OCI-LY7 (cell line): ENCODE measurements at regions not wholly inside any gene's neighbourhood (a gene's known extent, or its start where the extent isn't known, plus 50 kb on each side); places are given as distances from the start of the nearest gene placed in this dataset.

Experiments
- BruUV-seq: library from RNA; stranded (reverse); fragments of 400-500 nt; replicated peaks from 2 replicates; lab custom pipeline; 2021; lab: Mats Ljungman, UMichigan
- CTCF ChIA-PET: fragments of 300-600 bp; sonication (Branson Sonifier 250); formaldehyde crosslinking; loops from one replicate; lab custom pipeline; 2022; ENCODE audit warnings: antibody characterized with exemption; ENCODE audit not compliant: unreplicated experiment; lab: Charles Lee
- POLR2A ChIA-PET: fragments of 300-600 bp; sonication (Branson Sonifier 250); formaldehyde crosslinking; loops from one replicate; lab custom pipeline; 2022; ENCODE audit warnings: antibody characterized with exemption; lab: Charles Lee
- DNase-seq: peaks from one replicate; pipeline ENCODE4 v3.0.0-alpha.2; 2015; ENCODE audit warnings: low spot score
- H2AFZ ChIP-seq: fragments of 200-600 bp; sonication (generic), shearing (Covaris generic); 2 replicates; pipeline ENCODE4 v1.6.1; 2014; ENCODE audit warnings: mild to moderate bottlenecking, antibody characterized with exemption, low read length, moderate library complexity
- H3K27ac ChIP-seq: fragments of 200-600 bp; sonication (generic); 2 replicates; pipeline ENCODE4 v1.5.1; 2014; ENCODE audit warnings: mixed run types, low read depth, mild to moderate bottlenecking, moderate library complexity, low read length, inconsistent platforms; ENCODE audit not compliant: poor library complexity, severe bottlenecking
- H3K36me3 ChIP-seq: fragments of 200-600 bp; sonication (generic); 2 replicates; pipeline ENCODE4 v1.6.1; 2014; ENCODE audit warnings: mild to moderate bottlenecking, antibody characterized with exemption, low read length, moderate library complexity, mixed read lengths; ENCODE audit not compliant: insufficient read depth
- H3K4me1 ChIP-seq: fragments of 200-600 bp; sonication (generic); 2 replicates; pipeline ENCODE4 v1.5.1; 2014; ENCODE audit warnings: mild to moderate bottlenecking, low read length; ENCODE audit not compliant: insufficient read depth, poor library complexity, severe bottlenecking
- H3K4me2 ChIP-seq: fragments of 200-600 bp; sonication (generic); 2 replicates; pipeline ENCODE4 v1.6.1; 2014; ENCODE audit warnings: mild to moderate bottlenecking, low read length
- H3K4me3 ChIP-seq: fragments of 200-600 bp; sonication (generic); 2 replicates; pipeline ENCODE4 v1.5.1; 2014; ENCODE audit warnings: mild to moderate bottlenecking, low read depth, low read length; ENCODE audit not compliant: poor library complexity, severe bottlenecking
- H3K79me2 ChIP-seq: fragments of 200-600 bp; sonication (generic); 2 replicates; pipeline ENCODE4 v1.6.1; 2016; ENCODE audit warnings: low read depth, mild to moderate bottlenecking, low read length, moderate library complexity, mixed read lengths; ENCODE audit not compliant: insufficient read depth
- H3K9me2 ChIP-seq: fragments of 200-600 bp; sonication (generic); 2 replicates; pipeline ENCODE4 v1.6.1; 2016; ENCODE audit warnings: mild to moderate bottlenecking, low read length, mixed read lengths; ENCODE audit not compliant: insufficient read depth
- H3K9me3 ChIP-seq: fragments of 200-600 bp; sonication (generic); 2 replicates; pipeline ENCODE4 v1.6.1; 2014; ENCODE audit warnings: mild to moderate bottlenecking, mixed run types, low read length, mixed read lengths
- H4K20me1 ChIP-seq: fragments of 200-600 bp; sonication (generic); 2 replicates; pipeline ENCODE4 v1.6.1; 2014; ENCODE audit warnings: mild to moderate bottlenecking, antibody characterized with exemption, low read length, moderate library complexity, mixed read lengths; ENCODE audit not compliant: insufficient read depth
- EZH2phosphoT487 ChIP-seq: fragments of 200-600 bp; sonication (generic); IDR thresholded peaks from 2 replicates; pipeline ENCODE4 v1.6.1; 2018; ENCODE audit warnings: low read depth, borderline replicate concordance, mild to moderate bottlenecking, mixed run types, antibody characterized with exemption, low read length, moderate library complexity, mixed read lengths
- intact Hi-C: fragments of 100-400 bp; cut with micrococcal nuclease; formaldehyde crosslinking; loops from one replicate; pipeline ENCODE4 v1.10.0; 2022; ENCODE audit not compliant: unreplicated experiment
- TF ChIP-seq, protein P1 (sequence below): fragments of 200-600 bp; sonication (generic); conservative IDR thresholded peaks from 2 replicates; pipeline ENCODE4 v1.5.1; 2014; ENCODE audit warnings: mild to moderate bottlenecking, antibody characterized with exemption, low read length, moderate library complexity, mixed read lengths

DNA sequence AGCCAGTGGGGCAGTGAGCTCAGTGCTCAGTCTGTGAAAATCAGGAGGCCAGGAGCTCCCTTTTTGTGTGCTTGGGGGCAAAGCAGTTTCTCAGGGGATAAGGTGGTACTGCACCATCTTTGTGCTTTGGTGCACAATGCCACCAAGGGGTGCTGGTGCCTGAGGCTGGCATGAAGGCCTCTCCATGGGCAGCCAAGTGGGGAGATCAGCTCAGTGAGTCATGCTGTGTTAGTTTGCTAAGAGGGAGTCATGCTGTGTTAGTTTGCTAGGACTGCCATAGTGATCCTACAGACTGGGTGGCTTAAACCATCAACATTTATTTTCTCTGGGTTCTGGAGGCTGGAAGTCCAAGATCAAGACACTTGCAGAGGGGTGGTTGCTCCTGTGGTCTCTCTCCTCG is 428.1 kb downstream of the PRDM2 start:
- Histone ChIP-seq H3K9me2 (no peaks in the 10 kb centered on the region), H3K79me2 (no peaks in the 10 kb centered on the region), H3K4me2 (no peak overlapping the region), H3K4me1 (peaks cover 6% of the 10 kb centered on the region), H3K36me3 (no peaks in the 10 kb centered on the region), H2AFZ (no peak overlapping the region), H3K27ac (no peak overlapping the region), H3K4me3 (no peak overlapping the region), H4K20me1 (no peaks in the 10 kb centered on the region), H3K9me3 (no peaks in the 10 kb centered on the region)
- no TSS peak for BruUV-seq
- no peak for TF ChIP-seq EZH2phosphoT487
- TF ChIP-seq, protein P1, sequence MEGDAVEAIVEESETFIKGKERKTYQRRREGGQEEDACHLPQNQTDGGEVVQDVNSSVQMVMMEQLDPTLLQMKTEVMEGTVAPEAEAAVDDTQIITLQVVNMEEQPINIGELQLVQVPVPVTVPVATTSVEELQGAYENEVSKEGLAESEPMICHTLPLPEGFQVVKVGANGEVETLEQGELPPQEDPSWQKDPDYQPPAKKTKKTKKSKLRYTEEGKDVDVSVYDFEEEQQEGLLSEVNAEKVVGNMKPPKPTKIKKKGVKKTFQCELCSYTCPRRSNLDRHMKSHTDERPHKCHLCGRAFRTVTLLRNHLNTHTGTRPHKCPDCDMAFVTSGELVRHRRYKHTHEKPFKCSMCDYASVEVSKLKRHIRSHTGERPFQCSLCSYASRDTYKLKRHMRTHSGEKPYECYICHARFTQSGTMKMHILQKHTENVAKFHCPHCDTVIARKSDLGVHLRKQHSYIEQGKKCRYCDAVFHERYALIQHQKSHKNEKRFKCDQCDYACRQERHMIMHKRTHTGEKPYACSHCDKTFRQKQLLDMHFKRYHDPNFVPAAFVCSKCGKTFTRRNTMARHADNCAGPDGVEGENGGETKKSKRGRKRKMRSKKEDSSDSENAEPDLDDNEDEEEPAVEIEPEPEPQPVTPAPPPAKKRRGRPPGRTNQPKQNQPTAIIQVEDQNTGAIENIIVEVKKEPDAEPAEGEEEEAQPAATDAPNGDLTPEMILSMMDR, result no peak
- intact Hi-C loops, result no loop called here
- CTCF ChIA-PET, result no interaction called here
- POLR2A ChIA-PET, result no interaction called here
- DNase-seq, result no peak

- TF ChIP-seq, protein P1, result no peak
- no peak for TF ChIP-seq EZH2phosphoT487
- no peaks in the 10 kb centered on the region for H3K9me2 ChIP-seq
- no peaks in the 10 kb centered on the region for H3K9me3 ChIP-seq
- ChIA-PET POLR2A (no interaction called here), CTCF (no interaction called here)
- no peak for DNase-seq
- intact Hi-C loops, result no loop called here
- no peaks in the 10 kb centered on the region for H3K79me2 ChIP-seq
- H3K4me2 ChIP-seq, result no peak overlapping the region
- H2AFZ ChIP-seq, result no peak overlapping the region
- no peak overlapping the region for H3K27ac ChIP-seq
- no peaks in the 10 kb centered on the region for H3K36me3 ChIP-seq
- H3K4me3 ChIP-seq, result no peak overlapping the region
- peaks cover 6% of the 10 kb centered on the region for H3K4me1 ChIP-seq
- no TSS peak for BruUV-seq
- H4K20me1 ChIP-seq, result no peaks in the 10 kb centered on the region
Measured at GRCh38 chr1:14129009-14129408, 429.0 kb downstream of the PRDM2 start.

GRCh38 chr1:14135070-14135469 is 435.1 kb downstream of the PRDM2 start:
- Histone ChIP-seq H3K27ac (no peak overlapping the region), H3K4me1 (no peaks in the 10 kb centered on the region), H3K9me3 (no peaks in the 10 kb centered on the region), H3K4me3 (no peak overlapping the region), H3K9me2 (no peaks in the 10 kb centered on the region), H3K36me3 (no peaks in the 10 kb centered on the region), H3K79me2 (no peaks in the 10 kb centered on the region), H3K4me2 (no peak overlapping the region), H2AFZ (no peak overlapping the region), H4K20me1 (no peaks in the 10 kb centered on the region)
- ChIA-PET CTCF (no interaction called here), POLR2A (no interaction called here)
- no peak for TF ChIP-seq EZH2phosphoT487
- TF ChIP-seq, protein P1, result no peak
- intact Hi-C loops, result no loop called here
- DNase-seq, result no peak
- no TSS peak for BruUV-seq
